Ishikawa (cell line): ENCODE measurements at regions not wholly inside any gene's neighbourhood (a gene's known extent, or its start where the extent isn't known, plus 50 kb on each side); places are given as distances from the start of the nearest gene placed in this dataset.

Experiments used
- EP300 ChIP-seq: IDR thresholded peaks from 2 replicates; pipeline ENCODE4 v1.6.1; 2012; ENCODE audit warnings: borderline replicate concordance
- RAD21 ChIP-seq: IDR thresholded peaks from 2 replicates; pipeline ENCODE4 v1.6.1; 2012; ENCODE audit warnings: low read depth
- TAF1 ChIP-seq: IDR thresholded peaks from 2 replicates; pipeline ENCODE4 v1.6.1; 2012; ENCODE audit warnings: low read depth, mild to moderate bottlenecking
- TCF12 ChIP-seq: IDR thresholded peaks from 2 replicates; pipeline ENCODE4 v1.6.1; 2012; ENCODE audit warnings: low read depth
- TEAD4 ChIP-seq: IDR thresholded peaks from 2 replicates; pipeline ENCODE4 v1.6.1; 2012
- TF ChIP-seq, protein P1 (sequence below): IDR thresholded peaks from 2 replicates; pipeline ENCODE4 v1.6.1; 2012

DNA sequence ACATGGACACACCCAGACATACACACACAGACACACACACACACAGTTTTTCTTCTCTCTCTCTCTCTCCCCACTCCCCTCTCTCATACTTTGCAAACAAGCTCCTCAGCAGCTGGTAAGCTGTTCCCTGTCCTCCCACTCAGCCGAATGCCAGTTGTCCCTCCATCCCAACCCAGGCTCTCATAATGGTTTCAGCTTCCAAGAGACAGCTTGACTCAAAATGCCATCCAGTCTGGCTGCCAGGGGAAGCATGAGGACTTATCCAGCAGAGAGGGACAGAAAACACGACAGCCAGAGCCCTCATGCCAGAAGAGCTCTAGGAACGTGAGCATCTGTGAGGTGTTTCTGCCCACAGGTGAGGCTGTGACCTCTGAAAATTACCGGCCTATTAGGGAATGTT lies 112.6 kb upstream of the SPDL1 start:
- TF ChIP-seq TEAD4, result no peak
- no peak for TF ChIP-seq TCF12
- TF ChIP-seq EP300, result no peak
- TF ChIP-seq, protein P1, sequence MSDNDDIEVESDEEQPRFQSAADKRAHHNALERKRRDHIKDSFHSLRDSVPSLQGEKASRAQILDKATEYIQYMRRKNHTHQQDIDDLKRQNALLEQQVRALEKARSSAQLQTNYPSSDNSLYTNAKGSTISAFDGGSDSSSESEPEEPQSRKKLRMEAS, result no peak
- TF ChIP-seq TAF1, result no peak
- TF ChIP-seq RAD21, result no peak
